Hematopoietic multipotent progenitor cell (in vitro differentiated cells): ENCODE measurements at regions not wholly inside any gene's neighbourhood (a gene's known extent, or its start where the extent isn't known, plus 50 kb on each side); places are given as distances from the start of the nearest gene placed in this dataset.
"Not testable (repeated sequence)": the region's sequence is repeated elsewhere in the genome, so short reads cannot be mapped to it uniquely, and the experiment has no call there.

Experiments
- DNase-seq, 3 donors: peaks; one replicate each; pipeline ENCODE4 v3.0.0-alpha.2; 2011 to 2015; ENCODE audit warnings: low read depth in 2 of 3, low spot score in 2 of 3

GRCh38 chr4:71841336-71841735, 57.5 kb upstream of the GC start:
- DNase-seq: no peak

- no peak for DNase-seq
Measured at GRCh38 chr4:71847300-71847699, 63.4 kb upstream of the GC start.

GRCh38 chr4:71855944-71856343, 72.1 kb upstream of the GC start:
- no peak for DNase-seq

GRCh38 chr4:71857713-71858451, 74.0 kb upstream of the GC start:
- no peak for DNase-seq

- no peak for DNase-seq
Measured at GRCh38 chr4:71860643-71861042, 76.8 kb upstream of the GC start.

GRCh38 chr4:71862315-71862714, 78.4 kb upstream of the GC start:
- no peak for DNase-seq

GRCh38 chr4:71863457-71863856, 79.6 kb upstream of the GC start:
- no peak for DNase-seq

- DNase-seq: no peak
Measured at GRCh38 chr4:71864380-71864779, 80.5 kb upstream of the GC start.

- no peak for DNase-seq
Measured at GRCh38 chr4:71866212-71866885, 82.5 kb upstream of the GC start.

GRCh38 chr4:71867598-71867997, 83.7 kb upstream of the GC start:
- DNase-seq: no peak

- DNase-seq: no peak
Measured at GRCh38 chr4:71870456-71870855, 86.6 kb upstream of the GC start.

- DNase-seq: no peak
Measured at GRCh38 chr4:71872221-71872620, 88.3 kb upstream of the GC start.

- no peak for DNase-seq
Measured at GRCh38 chr4:71872767-71873415, 89.0 kb upstream of the GC start.

- DNase-seq: no peak
Measured at GRCh38 chr4:71878376-71878775, 94.5 kb upstream of the GC start.

- DNase-seq: no peak
Measured at GRCh38 chr4:71882113-71882841, 98.4 kb upstream of the GC start.

GRCh38 chr4:71900366-71900765, 116.5 kb upstream of the GC start:
- DNase-seq: not testable (repeated sequence)

- DNase-seq: not testable (repeated sequence)
Measured at GRCh38 chr4:71905594-71905993, 121.7 kb upstream of the GC start.

GRCh38 chr4:71906096-71906495, 122.2 kb upstream of the GC start:
- no peak for DNase-seq

- DNase-seq: no peak
Measured at GRCh38 chr4:71907071-71907470, 123.2 kb upstream of the GC start.

- DNase-seq: no peak
Measured at GRCh38 chr4:71907782-71908181, 123.9 kb upstream of the GC start.

GRCh38 chr4:71913275-71913674, 118.5 kb upstream of the NPFFR2 start:
- no peak for DNase-seq
